Hypothalamus (tissue), 51 donors: ENCODE measurements at regions not wholly inside any gene's neighbourhood (a gene's known extent, or its start where the extent isn't known, plus 50 kb on each side); places are given as distances from the start of the nearest gene placed in this dataset.
"Not testable (repeated sequence)": the region's sequence is repeated elsewhere in the genome, so short reads cannot be mapped to it uniquely, and the experiment has no call there.

ENCODE experiments used
- DNase-seq, 51 donors: peaks; one replicate each; lab custom pipeline; 2025; lab: John Stamatoyannopoulos, UW

DNA sequence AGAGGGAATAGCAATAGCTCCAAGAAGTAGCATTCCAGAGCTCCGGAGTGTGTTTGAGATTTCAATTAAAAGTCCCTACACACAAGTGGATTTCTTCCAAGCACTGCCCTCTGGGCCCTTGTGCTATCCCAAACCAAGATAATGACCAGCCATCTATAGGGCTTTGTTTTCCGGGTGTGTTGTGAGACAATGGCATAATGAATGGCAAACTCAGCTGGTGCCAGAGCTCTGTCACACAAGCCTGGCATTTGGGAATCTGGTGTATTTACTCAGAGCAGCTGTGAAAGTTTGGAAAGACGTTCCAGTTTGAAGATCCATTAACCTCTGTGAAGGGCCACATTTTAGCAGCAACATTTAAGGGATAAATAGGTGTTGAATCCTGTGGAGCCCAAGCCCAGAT lies 61.2 kb upstream of the TMTC2 start:
- peak in 35 of 51 donors; percentile 6 to 87 (median 38) for DNase-seq

- peak in 5 of 51 donors; percentile 2 to 7 (median 6) for DNase-seq
Observed at GRCh38 chr12:82627799-82628198, 58.9 kb upstream of the TMTC2 start.

GRCh38 chr12:82634495-82635258 lies 52.0 kb upstream of the TMTC2 start:
- not testable (repeated sequence) for DNase-seq

DNA sequence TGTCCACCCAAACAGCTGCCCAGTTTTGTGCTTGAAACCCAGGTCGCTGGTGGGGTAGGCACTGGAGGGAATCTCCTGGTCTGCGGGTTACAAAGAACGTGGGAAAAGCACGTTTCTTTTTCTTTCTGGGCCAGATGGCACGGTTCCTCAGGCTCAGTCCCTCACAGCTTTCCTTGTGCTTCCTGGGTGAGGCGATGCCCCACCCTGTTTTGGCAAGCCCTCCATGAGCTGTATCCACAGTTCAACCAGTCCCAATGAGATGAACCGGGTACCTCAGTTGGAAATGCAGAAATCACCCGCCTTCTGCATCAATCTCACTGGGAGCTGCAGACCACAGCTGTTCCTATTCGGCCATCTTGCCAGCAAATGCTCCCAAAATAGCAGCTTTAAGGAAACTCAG lies 51.4 kb upstream of the TMTC2 start:
- DNase-seq = no peak
